DOHH2 (cell line): ENCODE measurements at regions not wholly inside any gene's neighbourhood (a gene's known extent, or its start where the extent isn't known, plus 50 kb on each side); places are given as distances from the start of the nearest gene placed in this dataset.

Source experiments
- EZH2phosphoT487 ChIP-seq: fragments of 200-600 bp; sonication (generic); IDR thresholded peaks from 2 replicates; pipeline ENCODE4 v1.6.1; 2017; ENCODE audit warnings: borderline replicate concordance, mild to moderate bottlenecking, antibody characterized with exemption, low read length, moderate library complexity, mixed read lengths
- TF ChIP-seq, protein P1 (sequence below): fragments of 200-600 bp; sonication (generic); IDR thresholded peaks from one replicate; pipeline ENCODE4 v1.5.1; 2014; ENCODE audit warnings: antibody characterized with exemption, mild to moderate bottlenecking, low read depth, low read length; ENCODE audit not compliant: poor library complexity, severe bottlenecking

GRCh38 chr9:89780959-89781358, 176.1 kb downstream of the GADD45G start:
- TF ChIP-seq, protein P1, sequence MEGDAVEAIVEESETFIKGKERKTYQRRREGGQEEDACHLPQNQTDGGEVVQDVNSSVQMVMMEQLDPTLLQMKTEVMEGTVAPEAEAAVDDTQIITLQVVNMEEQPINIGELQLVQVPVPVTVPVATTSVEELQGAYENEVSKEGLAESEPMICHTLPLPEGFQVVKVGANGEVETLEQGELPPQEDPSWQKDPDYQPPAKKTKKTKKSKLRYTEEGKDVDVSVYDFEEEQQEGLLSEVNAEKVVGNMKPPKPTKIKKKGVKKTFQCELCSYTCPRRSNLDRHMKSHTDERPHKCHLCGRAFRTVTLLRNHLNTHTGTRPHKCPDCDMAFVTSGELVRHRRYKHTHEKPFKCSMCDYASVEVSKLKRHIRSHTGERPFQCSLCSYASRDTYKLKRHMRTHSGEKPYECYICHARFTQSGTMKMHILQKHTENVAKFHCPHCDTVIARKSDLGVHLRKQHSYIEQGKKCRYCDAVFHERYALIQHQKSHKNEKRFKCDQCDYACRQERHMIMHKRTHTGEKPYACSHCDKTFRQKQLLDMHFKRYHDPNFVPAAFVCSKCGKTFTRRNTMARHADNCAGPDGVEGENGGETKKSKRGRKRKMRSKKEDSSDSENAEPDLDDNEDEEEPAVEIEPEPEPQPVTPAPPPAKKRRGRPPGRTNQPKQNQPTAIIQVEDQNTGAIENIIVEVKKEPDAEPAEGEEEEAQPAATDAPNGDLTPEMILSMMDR: no peak
- TF ChIP-seq EZH2phosphoT487: no peak
